ENCODE measurements at regions not wholly inside any gene's neighbourhood (a gene's known extent, or its start where the extent isn't known, plus 50 kb on each side); places are given as distances from the start of the nearest gene placed in this dataset.

DNA sequence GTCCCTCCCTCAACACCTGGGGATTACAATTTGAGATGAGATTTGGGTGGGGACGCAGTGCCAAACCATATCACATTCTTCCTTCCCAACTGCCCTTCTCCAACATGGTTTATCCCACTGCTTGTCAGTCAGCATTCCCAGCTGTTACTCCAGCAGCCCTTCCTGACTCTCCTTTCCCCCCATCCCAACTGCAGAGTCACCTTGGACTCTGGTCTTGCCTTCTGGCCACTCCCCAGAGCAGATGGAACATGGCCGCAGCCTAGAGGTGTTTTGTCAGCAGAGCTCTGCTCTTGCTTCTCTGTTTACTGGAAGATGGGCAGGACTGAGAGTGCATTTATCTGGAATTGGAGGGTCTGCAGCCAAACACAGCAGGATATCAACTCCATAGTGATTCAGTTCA lies 51.2 kb upstream of the MEX3C start:
- TF ChIP-seq CTCF (IDR thresholded peaks at IDR 0.05; ENCODE audit: low read depth, low read length, poor library complexity, severe bottlenecking) (no peak), EZH2phosphoT487 (IDR thresholded peaks at IDR 0.05; ENCODE audit: borderline replicate concordance, low read length) (no peak)

Measured in DOHH2 (cell line).